ENCODE measurements at regions not wholly inside any gene's neighbourhood (a gene's known extent, or its start where the extent isn't known, plus 50 kb on each side); places are given as distances from the start of the nearest gene placed in this dataset.

DNA sequence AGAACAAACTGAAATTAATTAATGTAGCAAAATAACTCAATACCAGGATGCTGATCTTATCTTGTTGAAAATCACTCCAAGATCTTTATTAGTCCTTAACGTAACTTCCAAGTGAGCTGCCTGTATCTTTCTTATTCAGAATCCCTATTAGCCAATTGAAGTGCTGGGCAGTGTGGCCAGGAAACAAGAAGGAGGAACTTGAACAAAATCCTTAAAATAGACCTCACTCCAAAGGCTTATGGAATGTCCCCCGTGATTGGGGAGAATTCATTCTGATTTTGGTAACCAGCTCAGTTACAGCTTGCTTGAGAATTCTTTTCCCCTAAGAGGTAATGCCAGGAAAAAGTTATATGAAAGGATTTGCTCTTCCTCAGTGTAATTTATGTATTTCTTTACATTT, 171.0 kb downstream of the DEPDC1B start:
- no peak overlapping the region for H2AFZ ChIP-seq

GRCh38 chr5:60527072-60527471, 172.9 kb downstream of the DEPDC1B start:
- Histone ChIP-seq H3K9me3 (ENCODE audit: low read depth) (no peaks in the 10 kb centered on the region), H3K36me3 (replicated peaks; ENCODE audit: insufficient read depth, low read depth) (no peaks in the 10 kb centered on the region), H4K20me1 (ENCODE audit: insufficient read depth, poor library complexity, severe bottlenecking) (no peaks in the 10 kb centered on the region), H2AFZ (no peak overlapping the region), H3K4me3 (no peak overlapping the region), H3K27ac (no peak overlapping the region), H3K79me2 (no peaks in the 10 kb centered on the region), H3K27me3 (no peaks in the 10 kb centered on the region), H3K9me2 (replicated peaks; ENCODE audit: insufficient read depth) (no peaks in the 10 kb centered on the region), H3K4me2 (no peak overlapping the region), H3K4me1 (ENCODE audit: insufficient read depth) (peaks cover 3% of the 10 kb centered on the region)
- 74% methylated on average over 5 of the region's 5 CpGs for WGBS (ENCODE audit: low lambda C conversion rate, missing lambda C conversion rate)
- no peak for DNase-seq (ENCODE audit: low spot score)
- TF ChIP-seq EZH2 (IDR thresholded peaks at IDR 0.05; ENCODE audit: borderline replicate concordance) (no peak), EZH2phosphoT487 (IDR thresholded peaks at IDR 0.05; ENCODE audit: low read depth, severe bottlenecking, unreplicated experiment) (no peak)
- TF ChIP-seq, protein P1, sequence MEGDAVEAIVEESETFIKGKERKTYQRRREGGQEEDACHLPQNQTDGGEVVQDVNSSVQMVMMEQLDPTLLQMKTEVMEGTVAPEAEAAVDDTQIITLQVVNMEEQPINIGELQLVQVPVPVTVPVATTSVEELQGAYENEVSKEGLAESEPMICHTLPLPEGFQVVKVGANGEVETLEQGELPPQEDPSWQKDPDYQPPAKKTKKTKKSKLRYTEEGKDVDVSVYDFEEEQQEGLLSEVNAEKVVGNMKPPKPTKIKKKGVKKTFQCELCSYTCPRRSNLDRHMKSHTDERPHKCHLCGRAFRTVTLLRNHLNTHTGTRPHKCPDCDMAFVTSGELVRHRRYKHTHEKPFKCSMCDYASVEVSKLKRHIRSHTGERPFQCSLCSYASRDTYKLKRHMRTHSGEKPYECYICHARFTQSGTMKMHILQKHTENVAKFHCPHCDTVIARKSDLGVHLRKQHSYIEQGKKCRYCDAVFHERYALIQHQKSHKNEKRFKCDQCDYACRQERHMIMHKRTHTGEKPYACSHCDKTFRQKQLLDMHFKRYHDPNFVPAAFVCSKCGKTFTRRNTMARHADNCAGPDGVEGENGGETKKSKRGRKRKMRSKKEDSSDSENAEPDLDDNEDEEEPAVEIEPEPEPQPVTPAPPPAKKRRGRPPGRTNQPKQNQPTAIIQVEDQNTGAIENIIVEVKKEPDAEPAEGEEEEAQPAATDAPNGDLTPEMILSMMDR (IDR thresholded peaks at IDR 0.05; ENCODE audit: poor library complexity): no peak

More for the DNA sequence above, 171.0 kb downstream of the DEPDC1B start:
- no peak for DNase-seq (ENCODE audit: low spot score)
- no peaks in the 10 kb centered on the region for H3K79me2 ChIP-seq
- WGBS (ENCODE audit: low lambda C conversion rate, missing lambda C conversion rate): 73% methylated on average over 2 of the region's 2 CpGs
- H4K20me1 ChIP-seq (ENCODE audit: insufficient read depth, poor library complexity, severe bottlenecking): no peaks in the 10 kb centered on the region
- TF ChIP-seq EZH2 (IDR thresholded peaks at IDR 0.05; ENCODE audit: borderline replicate concordance) (no peak), EZH2phosphoT487 (IDR thresholded peaks at IDR 0.05; ENCODE audit: low read depth, severe bottlenecking, unreplicated experiment) (no peak)
- TF ChIP-seq, protein P1 (IDR thresholded peaks at IDR 0.05; ENCODE audit: poor library complexity): no peak
- no peak overlapping the region for H3K4me2 ChIP-seq
- no peaks in the 10 kb centered on the region for H3K36me3 ChIP-seq (replicated peaks; ENCODE audit: insufficient read depth, low read depth)
- H3K4me1 ChIP-seq (ENCODE audit: insufficient read depth): no peaks in the 10 kb centered on the region
- H3K27ac ChIP-seq: no peak overlapping the region
- no peaks in the 10 kb centered on the region for H3K27me3 ChIP-seq
- no peaks in the 10 kb centered on the region for H3K9me2 ChIP-seq (replicated peaks; ENCODE audit: insufficient read depth)
- H3K9me3 ChIP-seq (ENCODE audit: low read depth): no peaks in the 10 kb centered on the region
- no peak overlapping the region for H3K4me3 ChIP-seq

GRCh38 chr5:60526336-60526875, 173.6 kb downstream of the DEPDC1B start:
- Histone ChIP-seq H3K9me2 (replicated peaks; ENCODE audit: insufficient read depth) (no peaks in the 10 kb centered on the region), H3K4me3 (no peak overlapping the region), H3K27ac (no peak overlapping the region), H3K9me3 (ENCODE audit: low read depth) (no peaks in the 10 kb centered on the region), H3K4me2 (no peak overlapping the region), H3K36me3 (replicated peaks; ENCODE audit: insufficient read depth, low read depth) (no peaks in the 10 kb centered on the region), H2AFZ (no peak overlapping the region), H3K79me2 (no peaks in the 10 kb centered on the region), H4K20me1 (ENCODE audit: insufficient read depth, poor library complexity, severe bottlenecking) (no peaks in the 10 kb centered on the region), H3K4me1 (ENCODE audit: insufficient read depth) (peaks cover 3% of the 10 kb centered on the region), H3K27me3 (no peaks in the 10 kb centered on the region)
- WGBS (ENCODE audit: low lambda C conversion rate, missing lambda C conversion rate): 86% methylated on average over 8 of the region's 8 CpGs
- DNase-seq (ENCODE audit: low spot score): no peak
- TF ChIP-seq EZH2 (IDR thresholded peaks at IDR 0.05; ENCODE audit: borderline replicate concordance) (no peak), EZH2phosphoT487 (IDR thresholded peaks at IDR 0.05; ENCODE audit: low read depth, severe bottlenecking, unreplicated experiment) (no peak)
- TF ChIP-seq, protein P1 (IDR thresholded peaks at IDR 0.05; ENCODE audit: poor library complexity): no peak
